ENCODE measurements at regions not wholly inside any gene's neighbourhood (a gene's known extent, or its start where the extent isn't known, plus 50 kb on each side); places are given as distances from the start of the nearest gene placed in this dataset.

GRCh38 chr14:26382901-26383685 lies 214.7 kb downstream of the NOVA1 start:
- Mint-ChIP-seq H3K4me1 (ENCODE audit: low read depth) (peaks cover 7% of the 10 kb centered on the region), H3K27ac (no peak overlapping the region), H3K4me3 (ENCODE audit: low read depth) (no peak overlapping the region), H3K27me3 (no peaks in the 10 kb centered on the region), H3K36me3 (ENCODE audit: insufficient read depth) (no peaks in the 10 kb centered on the region), H3K9me3 (ENCODE audit: low read depth) (peaks cover 2% of the 10 kb centered on the region)
- DNase-seq (ENCODE audit: low spot score, unreplicated experiment), result no peak
- TF ChIP-seq CTCF (IDR thresholded peaks at IDR 0.05; ENCODE audit: unreplicated experiment), result no peak

GRCh38 chr14:26381405-26381804 lies 216.4 kb downstream of the NOVA1 start:
- no peak for DNase-seq (ENCODE audit: low spot score, unreplicated experiment)
- Mint-ChIP-seq H3K9me3 (ENCODE audit: low read depth) (peaks cover 2% of the 10 kb centered on the region), H3K27me3 (no peaks in the 10 kb centered on the region), H3K4me1 (ENCODE audit: low read depth) (peaks cover 7% of the 10 kb centered on the region), H3K36me3 (ENCODE audit: insufficient read depth) (no peaks in the 10 kb centered on the region), H3K27ac (no peak overlapping the region), H3K4me3 (ENCODE audit: low read depth) (no peak overlapping the region)
- no peak for TF ChIP-seq CTCF (IDR thresholded peaks at IDR 0.05; ENCODE audit: unreplicated experiment)

- Mint-ChIP-seq H3K27ac (no peak overlapping the region), H3K4me3 (ENCODE audit: low read depth) (no peak overlapping the region), H3K36me3 (ENCODE audit: insufficient read depth) (no peaks in the 10 kb centered on the region), H3K27me3 (no peaks in the 10 kb centered on the region), H3K4me1 (ENCODE audit: low read depth) (peaks cover 7% of the 10 kb centered on the region), H3K9me3 (ENCODE audit: low read depth) (peaks cover 2% of the 10 kb centered on the region)
- no peak for TF ChIP-seq CTCF (IDR thresholded peaks at IDR 0.05; ENCODE audit: unreplicated experiment)
- no peak for DNase-seq (ENCODE audit: low spot score, unreplicated experiment)
Observed at GRCh38 chr14:26380637-26381036, 217.2 kb downstream of the NOVA1 start.

- H3K4me3 Mint-ChIP-seq (ENCODE audit: low read depth), result no peak overlapping the region
- H3K27me3 Mint-ChIP-seq, result no peaks in the 10 kb centered on the region
- no peak for TF ChIP-seq CTCF (IDR thresholded peaks at IDR 0.05; ENCODE audit: unreplicated experiment)
Observed at GRCh38 chr14:26379951-26380350, 217.9 kb downstream of the NOVA1 start.

GRCh38 chr14:26377150-26377549 lies 220.7 kb downstream of the NOVA1 start:
- Mint-ChIP-seq H3K9me3 (ENCODE audit: low read depth) (peaks cover 2% of the 10 kb centered on the region), H3K27ac (no peak overlapping the region), H3K4me1 (ENCODE audit: low read depth) (peaks cover 6% of the 10 kb centered on the region), H3K36me3 (ENCODE audit: insufficient read depth) (no peaks in the 10 kb centered on the region), H3K4me3 (ENCODE audit: low read depth) (no peak overlapping the region), H3K27me3 (no peaks in the 10 kb centered on the region)
- no peak for TF ChIP-seq CTCF (IDR thresholded peaks at IDR 0.05; ENCODE audit: unreplicated experiment)
- no peak for DNase-seq (ENCODE audit: low spot score, unreplicated experiment)

More at GRCh38 chr14:26379951-26380350, 217.9 kb downstream of the NOVA1 start:
- no peaks in the 10 kb centered on the region for H3K36me3 Mint-ChIP-seq (ENCODE audit: insufficient read depth)
- DNase-seq (ENCODE audit: low spot score, unreplicated experiment), result no peak
- peaks cover 2% of the 10 kb centered on the region for H3K9me3 Mint-ChIP-seq (ENCODE audit: low read depth)
- no peak overlapping the region for H3K27ac Mint-ChIP-seq
- H3K4me1 Mint-ChIP-seq (ENCODE audit: low read depth), result peaks cover 7% of the 10 kb centered on the region

Measured in progenitor cell of endocrine pancreas (in vitro differentiated cells).